ENCODE measurements at regions not wholly inside any gene's neighbourhood (a gene's known extent, or its start where the extent isn't known, plus 50 kb on each side); places are given as distances from the start of the nearest gene placed in this dataset.
"Not testable (repeated sequence)": the region's sequence is repeated elsewhere in the genome, so short reads cannot be mapped to it uniquely, and the experiment has no call there.

- no peak for DNase-seq
Measured at GRCh38 chr1:47682786-47683350, 245.0 kb downstream of the FOXD2 start.

DNA sequence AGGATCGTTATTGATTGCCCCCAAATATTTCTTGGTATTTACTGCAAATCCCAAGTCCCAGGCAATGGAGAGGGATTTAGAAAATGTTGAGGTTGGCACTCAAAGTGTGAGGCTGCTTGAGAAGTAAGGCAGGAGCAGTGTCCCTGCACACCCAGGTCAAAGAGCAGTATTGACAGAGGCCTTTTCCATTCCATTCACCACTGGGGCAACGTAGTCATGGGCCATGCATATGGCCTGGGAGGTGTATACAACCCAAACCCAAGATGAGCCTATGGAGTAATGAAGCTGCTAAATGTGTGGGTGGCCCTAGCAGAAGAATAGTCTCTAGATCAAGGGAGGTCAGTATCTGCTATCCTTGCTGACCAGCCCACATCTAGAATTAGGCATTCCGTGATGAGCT lies 245.6 kb downstream of the FOXD2 start:
- no peak for DNase-seq

GRCh38 chr1:47684518-47684917 lies 246.7 kb downstream of the FOXD2 start:
- no peak for DNase-seq

- DNase-seq: no peak
Measured at GRCh38 chr1:47684964-47685762, 247.3 kb downstream of the FOXD2 start.

- no peak for DNase-seq
Measured at GRCh38 chr1:47685763-47686066, 247.9 kb downstream of the FOXD2 start.

- DNase-seq: no peak
Measured at GRCh38 chr1:47686731-47687630, 249.1 kb downstream of the FOXD2 start.

GRCh38 chr1:47687631-47688460 lies 250.0 kb downstream of the FOXD2 start:
- DNase-seq: no peak

- no peak for DNase-seq
Measured at GRCh38 chr1:47688461-47689296, 250.8 kb downstream of the FOXD2 start.

- no peak for DNase-seq
Measured at GRCh38 chr1:47689894-47690293, 252.1 kb downstream of the FOXD2 start.

DNA sequence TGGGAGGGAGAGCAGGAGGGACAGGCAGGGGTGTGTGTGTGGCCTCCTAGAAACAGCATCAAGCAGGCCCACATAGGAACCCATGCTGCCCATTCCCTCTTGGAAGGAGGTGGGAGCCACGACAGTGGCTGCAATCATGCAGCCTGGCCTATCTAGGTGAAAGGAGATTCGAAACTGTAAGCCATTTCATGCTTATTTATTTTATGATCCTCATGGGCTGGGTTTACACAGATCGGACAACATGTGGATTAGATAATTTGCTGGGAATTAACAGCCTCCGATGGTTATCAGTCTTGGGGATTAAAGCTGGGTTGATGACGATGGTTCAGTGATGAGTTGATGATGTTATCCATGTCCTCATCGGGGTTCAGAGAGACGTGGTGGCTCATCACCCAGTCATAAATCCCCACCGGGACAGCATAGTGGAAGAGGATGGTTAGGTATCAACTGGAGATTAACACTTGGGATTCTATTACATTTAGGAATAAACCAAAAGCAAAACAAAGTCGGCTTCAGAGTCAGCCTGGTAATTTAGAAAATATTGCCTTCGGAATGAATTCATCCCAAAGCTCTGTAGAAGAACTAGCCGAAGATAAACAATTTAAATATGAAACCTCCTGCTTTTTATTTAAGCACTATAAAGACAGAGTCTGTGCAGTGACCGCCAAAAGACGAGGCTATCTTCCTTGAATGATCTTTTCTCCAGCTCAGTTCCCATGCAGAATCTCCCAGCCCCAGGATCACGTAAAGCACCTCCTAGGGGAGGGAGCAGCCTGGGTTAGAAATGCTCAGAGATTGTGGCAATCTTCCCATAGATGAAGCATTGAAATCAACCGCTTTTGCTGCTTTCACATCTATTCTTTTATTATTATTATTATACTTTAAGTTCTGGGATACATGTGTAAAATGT lies 252.8 kb downstream of the FOXD2 start:
- no peak for DNase-seq

- not testable (repeated sequence) for DNase-seq
Measured at GRCh38 chr1:47691293-47691692, 253.4 kb downstream of the FOXD2 start.

- no peak for DNase-seq
Measured at GRCh38 chr1:47692196-47692595, 254.4 kb downstream of the FOXD2 start.

DNA sequence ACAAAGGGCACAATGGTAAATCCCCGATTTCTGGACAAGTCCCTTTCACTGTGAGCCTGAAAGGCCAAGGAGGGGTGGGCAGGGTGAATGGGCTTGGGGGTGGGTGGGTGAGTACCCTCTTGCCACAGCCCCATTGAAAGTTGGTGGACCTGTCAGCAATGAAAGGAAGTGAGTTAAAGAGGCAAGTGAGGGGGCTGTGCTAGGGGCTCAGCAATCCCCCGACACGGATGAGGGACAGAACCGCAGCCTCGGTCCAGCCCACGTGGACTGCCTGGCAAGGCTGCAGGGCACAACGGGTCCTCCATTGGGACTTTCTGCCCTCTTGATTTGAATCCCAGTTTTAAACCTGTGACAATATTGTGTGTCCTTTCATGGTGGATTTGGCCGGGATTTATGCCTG lies 255.3 kb downstream of the FOXD2 start:
- DNase-seq: no peak

- DNase-seq: no peak
Measured at GRCh38 chr1:47694011-47694890, 256.4 kb downstream of the FOXD2 start.

DNA sequence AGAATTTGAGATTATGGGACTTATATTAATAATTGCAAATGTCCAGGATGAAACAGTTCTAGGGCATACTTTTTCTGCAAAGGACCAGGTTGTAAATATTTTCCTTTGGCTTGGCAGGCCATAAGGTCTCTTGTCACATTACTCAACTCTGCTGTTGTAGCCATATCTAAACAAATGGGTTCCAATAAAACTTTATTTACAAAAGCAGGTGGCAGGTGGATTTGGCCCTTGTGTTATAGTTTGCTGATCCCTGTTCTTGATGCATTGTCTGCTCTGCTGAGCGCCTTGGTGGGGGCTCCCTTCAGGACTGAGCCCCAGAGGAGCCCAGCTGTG lies 258.5 kb downstream of the FOXD2 start:
- no peak for DNase-seq

DNA sequence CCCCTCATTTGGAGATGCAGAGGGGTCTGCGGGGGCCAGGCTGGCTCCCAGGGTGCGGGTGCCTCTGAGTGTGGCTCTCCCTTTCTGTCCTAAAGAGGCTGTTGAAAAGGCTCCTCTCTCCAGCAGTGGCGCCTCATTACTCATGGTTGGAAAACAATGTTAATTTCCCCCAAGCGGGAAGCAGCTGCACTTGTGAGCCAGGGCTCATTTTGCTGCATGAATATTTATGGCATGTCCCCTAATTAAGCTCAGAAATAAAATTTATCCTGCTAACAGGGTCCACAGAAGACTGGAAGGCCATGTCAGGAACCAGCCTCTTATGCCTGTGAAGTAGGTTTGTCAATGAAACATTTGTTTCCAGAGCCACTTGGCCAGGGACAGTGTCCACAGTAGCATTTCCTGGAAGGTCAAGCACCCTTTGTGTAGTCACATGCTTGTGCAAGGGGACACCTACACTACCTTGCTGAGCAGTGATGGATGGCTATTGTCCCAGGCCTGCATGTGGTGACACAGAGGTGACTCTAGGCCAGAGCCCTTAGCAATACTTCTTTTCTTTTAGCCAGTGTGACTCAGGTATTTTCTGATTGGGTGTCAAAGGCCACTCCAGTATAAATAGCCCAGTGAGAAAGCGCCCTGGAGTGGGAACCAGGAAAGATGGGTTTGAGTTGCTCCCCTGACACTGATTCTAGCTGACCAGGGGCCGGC lies 259.0 kb downstream of the FOXD2 start:
- no peak for DNase-seq

DNA sequence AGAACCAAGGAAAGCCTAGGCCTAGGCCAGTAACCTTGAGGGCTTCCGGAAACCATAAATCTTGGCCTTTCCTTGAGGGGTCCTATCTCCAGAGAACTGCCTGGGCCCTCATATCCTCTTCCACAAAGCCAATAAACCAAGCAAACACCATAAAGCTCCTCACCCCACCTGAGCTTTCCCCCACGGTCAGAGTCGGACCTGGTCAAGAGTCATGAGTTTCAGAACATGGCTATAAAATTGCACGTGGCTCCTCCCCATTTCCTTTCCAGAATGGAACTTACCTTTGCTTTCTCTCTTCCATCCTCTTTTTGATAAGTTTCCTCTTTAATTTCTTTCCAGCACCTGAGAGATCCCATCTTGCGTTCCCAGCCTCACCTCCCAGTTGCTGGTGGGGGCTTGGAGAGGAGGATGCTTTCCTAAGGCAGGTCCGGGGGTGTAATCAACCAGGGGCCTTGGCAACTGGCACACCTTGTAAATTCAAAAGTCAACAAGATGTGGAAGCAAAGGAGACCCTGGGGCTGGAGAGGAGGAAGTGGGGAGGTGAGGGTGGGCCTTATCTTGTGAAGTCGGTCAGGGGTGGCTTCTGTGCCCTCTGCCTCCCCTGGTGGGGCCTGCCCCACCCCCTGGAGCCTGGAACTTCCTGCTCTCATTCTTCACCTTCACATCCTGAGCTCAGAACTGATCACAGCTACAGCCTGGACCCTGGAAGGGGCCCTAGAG lies 259.9 kb downstream of the FOXD2 start:
- DNase-seq: no peak
